HEK293T (cell line): ENCODE measurements at regions not wholly inside any gene's neighbourhood (a gene's known extent, or its start where the extent isn't known, plus 50 kb on each side); places are given as distances from the start of the nearest gene placed in this dataset.

ENCODE experiments used
- CTCF ChIA-PET: fragments of 350-600 bp; formaldehyde crosslinking; extraction: SDS; loops from one replicate; lab custom pipeline; 2021; ENCODE audit warnings: antibody characterized with exemption, inconsistent platforms; lab: Yijun Ruan, JAX
- POLR2A ChIA-PET: fragments of 350-600 bp; formaldehyde crosslinking; extraction: SDS; loops from one replicate; lab custom pipeline; 2020; ENCODE audit warnings: antibody characterized with exemption, inconsistent platforms; lab: Yijun Ruan, JAX
- DNase-seq: peaks from one replicate; pipeline ENCODE4 v3.0.0; 2012; ENCODE audit warnings: mixed read lengths; ENCODE audit errors: extremely low spot score
- ARNT ChIP-seq: fragments of 450-650 bp; IDR thresholded peaks from 2 replicates; pipeline ENCODE4 v1.6.1; 2017; ENCODE audit warnings: mild to moderate bottlenecking
- BHLHE40 ChIP-seq: fragments of 450-650 bp; IDR thresholded peaks from 2 replicates; pipeline ENCODE4 v1.6.1; 2016; ENCODE audit warnings: mild to moderate bottlenecking, moderate library complexity, borderline replicate concordance
- CTBP1 ChIP-seq: fragments of 450-650 bp; IDR thresholded peaks from 2 replicates; pipeline ENCODE4 v1.6.1; 2016; ENCODE audit warnings: borderline replicate concordance
- ELF4 ChIP-seq: fragments of 450-650 bp; IDR thresholded peaks from 2 replicates; pipeline ENCODE4 v1.6.1; 2017; ENCODE audit warnings: antibody characterized with exemption
- FOXA1 ChIP-seq: fragments of 450-650 bp; IDR thresholded peaks from 2 replicates; pipeline ENCODE4 v1.6.1; 2016; ENCODE audit warnings: mild to moderate bottlenecking
- FOXK2 ChIP-seq: fragments of 450-650 bp; IDR thresholded peaks from 2 replicates; pipeline ENCODE4 v1.6.1; 2016; ENCODE audit warnings: mild to moderate bottlenecking
- FOXM1 ChIP-seq: fragments of 450-650 bp; IDR thresholded peaks from 2 replicates; pipeline ENCODE4 v1.6.1; 2017; ENCODE audit warnings: mild to moderate bottlenecking, borderline replicate concordance
- HDGF ChIP-seq: fragments of 450-650 bp; IDR thresholded peaks from 2 replicates; pipeline ENCODE4 v1.6.1; 2017; ENCODE audit warnings: antibody characterized with exemption, borderline replicate concordance
- L3MBTL2 ChIP-seq: fragments of 450-650 bp; conservative IDR thresholded peaks from 2 replicates; pipeline ENCODE4 v1.6.1; 2016; ENCODE audit warnings: mild to moderate bottlenecking
- LEF1 ChIP-seq: fragments of 450-650 bp; IDR thresholded peaks from 2 replicates; pipeline ENCODE4 v1.6.1; 2017; ENCODE audit warnings: mild to moderate bottlenecking, borderline replicate concordance
- NFRKB ChIP-seq: fragments of 450-650 bp; IDR thresholded peaks from 2 replicates; pipeline ENCODE4 v1.6.1; 2016; ENCODE audit warnings: mild to moderate bottlenecking, moderate library complexity
- PKNOX1 ChIP-seq: fragments of 450-650 bp; IDR thresholded peaks from 2 replicates; pipeline ENCODE4 v1.6.1; 2016
- SP1 ChIP-seq: fragments of 450-650 bp; IDR thresholded peaks from 2 replicates; pipeline ENCODE4 v1.6.1; 2017
- SUZ12 ChIP-seq: fragments of 450-650 bp; IDR thresholded peaks from 2 replicates; pipeline ENCODE4 v1.6.1; 2016; ENCODE audit warnings: mild to moderate bottlenecking
- TARDBP ChIP-seq: fragments of 450-650 bp; IDR thresholded peaks from 2 replicates; pipeline ENCODE4 v1.6.1; 2016
- ZNF384 ChIP-seq: fragments of 450-650 bp; IDR thresholded peaks from 2 replicates; pipeline ENCODE4 v1.6.1; 2016

GRCh38 chrX:8873102-8873501 lies 71.9 kb upstream of the FAM9A start:
- no peak for DNase-seq
- ChIA-PET CTCF (no interaction called here), POLR2A (no interaction called here)
- no peak for TF ChIP-seq LEF1
- TF ChIP-seq CTBP1 = no peak
- TF ChIP-seq SUZ12 = no peak
- TF ChIP-seq SP1 = no peak
- no peak for TF ChIP-seq FOXM1
- TF ChIP-seq HDGF = no peak

- CTCF ChIA-PET = no interaction called here
- TF ChIP-seq FOXM1 (no peak), ELF4 (no peak), FOXK2 (no peak), ARNT (no peak), FOXA1 (no peak), LEF1 (no peak), HDGF (no peak), L3MBTL2 (no peak), PKNOX1 (no peak), TARDBP (no peak), NFRKB (no peak), BHLHE40 (no peak)
- POLR2A ChIA-PET = no interaction called here
- no peak for DNase-seq
Measured at GRCh38 chrX:8870411-8870810, 69.2 kb upstream of the FAM9A start.

GRCh38 chrX:8869812-8870211 lies 68.6 kb upstream of the FAM9A start:
- no peak for DNase-seq
- CTCF ChIA-PET = no interaction called here
- TF ChIP-seq HDGF (no peak), NFRKB (no peak), L3MBTL2 (no peak), TARDBP (no peak), FOXK2 (no peak), FOXM1 (no peak), ZNF384 (no peak), ARNT (no peak), FOXA1 (no peak), SP1 (no peak), SUZ12 (no peak), CTBP1 (no peak), LEF1 (no peak), ELF4 (no peak), BHLHE40 (no peak)
- POLR2A ChIA-PET = no interaction called here

- no peak for DNase-seq
- TF ChIP-seq BHLHE40 (no peak), CTBP1 (no peak), ZNF384 (no peak), SP1 (no peak), ELF4 (no peak), HDGF (no peak), L3MBTL2 (no peak), NFRKB (no peak), FOXM1 (no peak), FOXA1 (no peak), ARNT (no peak), TARDBP (no peak), PKNOX1 (no peak)
- ChIA-PET POLR2A (no interaction called here), CTCF (no interaction called here)
Measured at GRCh38 chrX:8868906-8869305, 67.7 kb upstream of the FAM9A start.

GRCh38 chrX:8868070-8868773 lies 67.0 kb upstream of the FAM9A start:
- POLR2A ChIA-PET = no interaction called here

More at GRCh38 chrX:8868070-8868773, 67.0 kb upstream of the FAM9A start:
- no peak for TF ChIP-seq FOXK2
- no peak for TF ChIP-seq FOXA1
- no peak for TF ChIP-seq ZNF384
- no peak for TF ChIP-seq LEF1
- no peak for TF ChIP-seq HDGF
- TF ChIP-seq TARDBP = no peak
- TF ChIP-seq SP1 = no peak
- TF ChIP-seq CTBP1 = no peak
- no peak for TF ChIP-seq PKNOX1
- TF ChIP-seq L3MBTL2 = no peak
- no peak for TF ChIP-seq ELF4
- no peak for TF ChIP-seq BHLHE40
- no peak for TF ChIP-seq SUZ12
- no peak for TF ChIP-seq ARNT
- TF ChIP-seq FOXM1 = no peak
- no peak for TF ChIP-seq NFRKB
- CTCF ChIA-PET = no interaction called here
- no peak for DNase-seq
